Frontal cortex (tissue), 3 donors: ENCODE measurements at regions not wholly inside any gene's neighbourhood (a gene's known extent, or its start where the extent isn't known, plus 50 kb on each side); places are given as distances from the start of the nearest gene placed in this dataset.

ENCODE experiments used
- DNase-seq, 2 donors: peaks; one replicate each; pipeline ENCODE4 v3.0.0; 2012; ENCODE audit warnings: low spot score in 2 of 2
- FAIRE-seq: peaks from 2 replicates; lab custom pipeline; 2012; peaks lifted over from hg19 to GRCh38; lab: Jason Lieb, UNC
- donor health status: control.
- donor health status: control.
- donor health status: control.

- DNase-seq, result no peak
- FAIRE-seq, result no peak
These were observed 61.0 kb upstream of the SPATA13 start for GRCh38 chr13:24099490-24099889.

- FAIRE-seq (no peak), DNase-seq (no peak)
These were observed 60.3 kb upstream of the SPATA13 start for GRCh38 chr13:24100188-24100587.

GRCh38 chr13:24103782-24104372, 56.6 kb upstream of the SPATA13 start:
- DNase-seq (no peak), FAIRE-seq (no peak)

- no peak for DNase-seq
- FAIRE-seq, result no peak
These were observed 55.8 kb upstream of the SPATA13 start for GRCh38 chr13:24104723-24105122.

- FAIRE-seq, result no peak
- DNase-seq, result peak in 1 of 2 donors; percentile 19
These were observed 54.1 kb upstream of the SPATA13 start for GRCh38 chr13:24106429-24106828.

- no peak for FAIRE-seq
- DNase-seq, result no peak
These were observed 52.4 kb upstream of the SPATA13 start for GRCh38 chr13:24107955-24108614.

- DNase-seq, result no peak
- FAIRE-seq, result no peak
These were observed 51.9 kb upstream of the SPATA13 start for GRCh38 chr13:24108615-24108965.

GRCh38 chr13:24110011-24110410, 50.5 kb upstream of the SPATA13 start:
- DNase-seq, result no peak
- no peak for FAIRE-seq
